ENCODE measurements at regions not wholly inside any gene's neighbourhood (a gene's known extent, or its start where the extent isn't known, plus 50 kb on each side); places are given as distances from the start of the nearest gene placed in this dataset.

DNA sequence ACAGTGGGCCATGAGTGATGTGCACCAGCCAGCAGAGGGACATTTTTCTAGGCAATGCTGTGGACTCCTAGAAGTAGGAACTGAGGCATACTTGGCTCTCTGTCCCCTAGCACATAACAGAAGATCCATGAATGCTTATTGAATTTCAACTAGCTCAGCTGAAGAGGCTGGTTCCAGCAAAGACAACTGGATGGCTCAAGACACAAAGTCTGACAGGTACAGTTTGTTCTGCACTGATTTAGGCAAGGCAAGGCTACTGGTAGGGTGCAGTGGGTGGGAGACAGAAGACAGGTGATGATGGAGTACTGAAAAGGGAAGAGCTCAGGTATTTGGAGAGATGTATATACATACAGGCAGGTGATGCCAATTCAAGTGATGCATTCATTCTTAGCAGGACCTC, 72.4 kb upstream of the USP47 start:
- H3K9me3 ChIP-seq (ENCODE audit: insufficient read depth, low read length), result no peaks in the 10 kb centered on the region
- no peaks in the 10 kb centered on the region for H4K20me1 ChIP-seq (ENCODE audit: low read depth, low read length)
- H3F3A ChIP-seq (ENCODE audit: insufficient read depth), result no peaks in the 10 kb centered on the region
- no peak overlapping the region for H3K9ac ChIP-seq (ENCODE audit: low read length)
- no peak overlapping the region for H2AFZ ChIP-seq (ENCODE audit: low read depth, low read length, severe bottlenecking)
- no peak overlapping the region for H3K27ac ChIP-seq (ENCODE audit: low read depth, low read length)
- TF ChIP-seq EZH2phosphoT487 (conservative IDR thresholded peaks at IDR 0.05; ENCODE audit: low read length), result no peak
- TF ChIP-seq, protein P1, sequence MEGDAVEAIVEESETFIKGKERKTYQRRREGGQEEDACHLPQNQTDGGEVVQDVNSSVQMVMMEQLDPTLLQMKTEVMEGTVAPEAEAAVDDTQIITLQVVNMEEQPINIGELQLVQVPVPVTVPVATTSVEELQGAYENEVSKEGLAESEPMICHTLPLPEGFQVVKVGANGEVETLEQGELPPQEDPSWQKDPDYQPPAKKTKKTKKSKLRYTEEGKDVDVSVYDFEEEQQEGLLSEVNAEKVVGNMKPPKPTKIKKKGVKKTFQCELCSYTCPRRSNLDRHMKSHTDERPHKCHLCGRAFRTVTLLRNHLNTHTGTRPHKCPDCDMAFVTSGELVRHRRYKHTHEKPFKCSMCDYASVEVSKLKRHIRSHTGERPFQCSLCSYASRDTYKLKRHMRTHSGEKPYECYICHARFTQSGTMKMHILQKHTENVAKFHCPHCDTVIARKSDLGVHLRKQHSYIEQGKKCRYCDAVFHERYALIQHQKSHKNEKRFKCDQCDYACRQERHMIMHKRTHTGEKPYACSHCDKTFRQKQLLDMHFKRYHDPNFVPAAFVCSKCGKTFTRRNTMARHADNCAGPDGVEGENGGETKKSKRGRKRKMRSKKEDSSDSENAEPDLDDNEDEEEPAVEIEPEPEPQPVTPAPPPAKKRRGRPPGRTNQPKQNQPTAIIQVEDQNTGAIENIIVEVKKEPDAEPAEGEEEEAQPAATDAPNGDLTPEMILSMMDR (IDR thresholded peaks at IDR 0.05; ENCODE audit: insufficient read depth, low read length, poor library complexity, severe bottlenecking), result no peak
- no peak overlapping the region for H3K4me2 ChIP-seq (ENCODE audit: low read depth, low read length, poor library complexity, severe bottlenecking)
- no peak overlapping the region for H3K4me3 ChIP-seq (ENCODE audit: insufficient read depth, low read length, poor library complexity, severe bottlenecking)
- H3K27me3 ChIP-seq (ENCODE audit: low read length), result no peaks in the 10 kb centered on the region
- H3K79me2 ChIP-seq (ENCODE audit: insufficient read depth, low read length), result no peaks in the 10 kb centered on the region
- H3K36me3 ChIP-seq (ENCODE audit: low read length), result no peaks in the 10 kb centered on the region
- H3K9me2 ChIP-seq (replicated peaks; ENCODE audit: insufficient read depth, low read length), result no peaks in the 10 kb centered on the region

DNA sequence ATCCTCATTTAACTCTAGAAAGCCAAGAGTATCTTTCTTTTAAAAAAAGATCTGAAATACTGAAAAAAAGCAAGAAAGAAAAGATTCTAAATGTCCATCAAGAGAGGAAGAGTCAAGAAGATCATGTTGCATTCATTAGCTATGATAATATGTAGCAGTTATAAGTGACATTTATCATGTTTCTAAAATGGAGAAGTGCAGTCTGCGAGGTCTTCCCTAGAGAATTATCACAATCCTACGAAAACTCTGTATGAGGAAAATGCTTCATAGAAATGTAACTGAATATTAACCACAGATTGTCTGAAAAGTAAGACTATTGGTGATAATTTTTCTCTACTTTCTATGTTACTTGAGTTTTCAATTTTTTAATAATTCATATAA, 77.4 kb upstream of the USP47 start:
- no peaks in the 10 kb centered on the region for H3K9me2 ChIP-seq (replicated peaks; ENCODE audit: insufficient read depth, low read length)

DNA sequence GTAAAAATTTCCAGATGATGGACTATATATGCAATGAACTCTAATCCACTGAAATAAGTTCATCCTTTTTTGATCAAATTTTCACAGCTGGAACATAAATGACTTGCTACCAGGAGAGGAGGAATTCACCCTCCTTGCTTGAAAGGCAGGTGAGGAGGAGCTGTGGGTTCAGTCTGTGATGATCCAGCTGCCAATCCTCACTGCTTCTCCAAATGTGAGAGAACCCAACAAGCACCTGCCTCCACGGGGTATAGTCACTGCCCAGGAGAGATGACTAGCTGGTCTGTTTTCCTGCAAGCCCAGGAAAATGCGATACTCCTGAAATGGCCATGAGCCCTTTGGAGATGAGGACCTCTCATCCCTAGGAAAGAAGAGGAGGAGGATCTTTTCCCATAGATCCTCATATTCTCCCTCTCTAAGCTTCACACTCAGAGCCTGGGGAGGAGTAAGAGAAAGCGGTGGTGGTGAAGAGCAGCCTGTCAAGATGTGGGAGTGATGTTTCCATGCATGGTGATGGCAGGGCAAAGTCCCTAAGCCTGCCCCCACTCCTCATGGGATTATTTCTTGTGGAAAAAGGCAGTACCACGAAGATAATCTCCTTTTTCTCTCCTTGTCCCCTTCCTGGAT, 77.9 kb upstream of the USP47 start:
- Histone ChIP-seq H3K4me2 (ENCODE audit: low read depth, low read length, poor library complexity, severe bottlenecking) (no peak overlapping the region), H3K9me3 (ENCODE audit: insufficient read depth, low read length) (no peaks in the 10 kb centered on the region), H3K27me3 (ENCODE audit: low read length) (no peaks in the 10 kb centered on the region), H3K9me2 (replicated peaks; ENCODE audit: insufficient read depth, low read length) (no peaks in the 10 kb centered on the region), H3K79me2 (ENCODE audit: insufficient read depth, low read length) (no peaks in the 10 kb centered on the region), H3K27ac (ENCODE audit: low read depth, low read length) (no peak overlapping the region), H3F3A (ENCODE audit: insufficient read depth) (no peaks in the 10 kb centered on the region), H2AFZ (ENCODE audit: low read depth, low read length, severe bottlenecking) (no peak overlapping the region), H3K9ac (ENCODE audit: low read length) (no peak overlapping the region), H4K20me1 (ENCODE audit: low read depth, low read length) (no peaks in the 10 kb centered on the region), H3K36me3 (ENCODE audit: low read length) (no peaks in the 10 kb centered on the region), H3K4me3 (ENCODE audit: insufficient read depth, low read length, poor library complexity, severe bottlenecking) (no peak overlapping the region)
- no peak for TF ChIP-seq EZH2phosphoT487 (conservative IDR thresholded peaks at IDR 0.05; ENCODE audit: low read length)
- TF ChIP-seq, protein P1 (IDR thresholded peaks at IDR 0.05; ENCODE audit: insufficient read depth, low read length, poor library complexity, severe bottlenecking), result no peak

More for the DNA sequence above, 77.4 kb upstream of the USP47 start:
- H3K4me3 ChIP-seq (ENCODE audit: insufficient read depth, low read length, poor library complexity, severe bottlenecking), result no peak overlapping the region
- no peaks in the 10 kb centered on the region for H3K79me2 ChIP-seq (ENCODE audit: insufficient read depth, low read length)
- H3K4me2 ChIP-seq (ENCODE audit: low read depth, low read length, poor library complexity, severe bottlenecking), result no peak overlapping the region
- no peaks in the 10 kb centered on the region for H3K27me3 ChIP-seq (ENCODE audit: low read length)
- H3K9me3 ChIP-seq (ENCODE audit: insufficient read depth, low read length), result no peaks in the 10 kb centered on the region
- H3F3A ChIP-seq (ENCODE audit: insufficient read depth), result no peaks in the 10 kb centered on the region
- no peak overlapping the region for H3K9ac ChIP-seq (ENCODE audit: low read length)
- no peak overlapping the region for H2AFZ ChIP-seq (ENCODE audit: low read depth, low read length, severe bottlenecking)
- H3K36me3 ChIP-seq (ENCODE audit: low read length), result no peaks in the 10 kb centered on the region
- TF ChIP-seq EZH2phosphoT487 (conservative IDR thresholded peaks at IDR 0.05; ENCODE audit: low read length), result no peak
- TF ChIP-seq, protein P1 (IDR thresholded peaks at IDR 0.05; ENCODE audit: insufficient read depth, low read length, poor library complexity, severe bottlenecking), result no peak
- H3K27ac ChIP-seq (ENCODE audit: low read depth, low read length), result no peak overlapping the region
- no peaks in the 10 kb centered on the region for H4K20me1 ChIP-seq (ENCODE audit: low read depth, low read length)
